ENCODE measurements at regions not wholly inside any gene's neighbourhood (a gene's known extent, or its start where the extent isn't known, plus 50 kb on each side); places are given as distances from the start of the nearest gene placed in this dataset.

DNA sequence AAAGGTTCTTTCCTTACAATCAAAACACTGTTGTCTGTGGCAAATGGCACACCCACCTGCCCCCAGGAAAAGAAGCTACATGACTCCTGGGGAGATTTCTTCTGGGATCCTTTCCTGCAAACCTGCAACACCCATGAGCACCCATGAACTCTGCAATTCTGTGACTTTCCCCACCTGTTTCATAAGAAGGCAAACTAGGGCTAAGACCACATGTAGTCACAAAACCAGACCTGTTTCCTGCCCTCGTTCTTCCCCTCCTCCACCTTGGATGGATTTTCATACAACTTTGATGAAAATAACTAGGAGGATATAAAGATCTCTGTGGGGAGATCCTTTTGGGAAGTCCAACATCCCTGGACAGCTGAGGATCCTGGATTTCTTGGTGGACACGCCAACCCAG lies 1084.7 kb downstream of the BCL11B start:
- H3K27me3 ChIP-seq (ENCODE audit: control insufficient read depth, insufficient read depth, low read length): no peaks in the 10 kb centered on the region
- no peak for TF ChIP-seq CTCF (IDR thresholded peaks at IDR 0.05; ENCODE audit: insufficient read depth, low read depth, low read length)
- H3K4me3 ChIP-seq (ENCODE audit: low read depth, low read length): no peak overlapping the region
- no peaks in the 10 kb centered on the region for H3K36me3 ChIP-seq (ENCODE audit: control insufficient read depth, insufficient read depth, low read length)
- no peak for DNase-seq (ENCODE audit: low read depth)
- CTCF ChIA-PET: no interaction called here
- POLR2A ChIA-PET: no interaction called here

DNA sequence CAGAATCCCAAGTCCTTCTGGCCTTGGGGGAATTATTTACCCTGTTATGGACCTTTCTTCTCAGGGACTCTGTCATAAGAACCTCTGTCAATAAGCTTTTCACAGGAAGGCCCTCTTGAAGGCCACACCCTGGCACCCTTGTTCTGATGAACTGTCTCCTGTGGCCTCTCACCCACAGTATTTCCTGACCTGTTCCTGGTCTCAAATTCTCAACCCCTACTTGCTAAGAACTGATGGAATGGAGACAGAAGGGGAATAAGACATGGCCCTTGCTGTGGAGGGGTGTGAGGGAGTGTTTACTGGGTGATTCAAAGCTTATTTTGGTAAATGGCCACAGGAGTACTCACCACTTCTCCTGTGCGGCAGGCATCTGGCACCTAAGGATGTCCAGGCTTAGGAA lies 1082.9 kb downstream of the BCL11B start:
- CTCF ChIA-PET: no interaction called here
- Histone ChIP-seq H3K4me3 (ENCODE audit: low read depth, low read length) (no peak overlapping the region), H3K27me3 (ENCODE audit: control insufficient read depth, insufficient read depth, low read length) (no peaks in the 10 kb centered on the region), H3K36me3 (ENCODE audit: control insufficient read depth, insufficient read depth, low read length) (no peaks in the 10 kb centered on the region)
- DNase-seq (ENCODE audit: low read depth): no peak
- TF ChIP-seq CTCF (IDR thresholded peaks at IDR 0.05; ENCODE audit: insufficient read depth, low read depth, low read length): no peak
- POLR2A ChIA-PET: no interaction called here

DNA sequence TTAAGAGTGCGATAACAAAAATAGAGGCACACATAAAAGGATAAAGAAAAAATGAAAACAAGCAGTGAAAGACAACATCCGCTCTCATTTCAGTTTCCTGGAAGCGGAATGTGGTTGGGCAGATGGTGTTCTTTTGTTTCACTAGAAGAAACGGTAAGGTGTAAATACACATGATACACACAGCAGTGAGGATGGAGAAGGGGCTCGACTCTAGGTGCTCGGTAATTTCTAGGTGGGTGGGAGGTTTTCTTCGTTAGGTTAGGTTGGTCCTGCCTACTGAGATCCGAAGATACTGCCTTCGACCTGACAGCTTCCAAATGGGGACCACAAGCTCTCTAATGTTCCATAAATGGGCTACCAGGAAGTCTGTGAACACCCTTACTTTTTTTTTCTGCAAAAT lies 1082.5 kb downstream of the BCL11B start:
- H3K27me3 ChIP-seq (ENCODE audit: control insufficient read depth, insufficient read depth, low read length): no peaks in the 10 kb centered on the region
- H3K36me3 ChIP-seq (ENCODE audit: control insufficient read depth, insufficient read depth, low read length): no peaks in the 10 kb centered on the region
- ChIA-PET POLR2A (no interaction called here), CTCF (no interaction called here)
- no peak overlapping the region for H3K4me3 ChIP-seq (ENCODE audit: low read depth, low read length)
- TF ChIP-seq CTCF (IDR thresholded peaks at IDR 0.05; ENCODE audit: insufficient read depth, low read depth, low read length): no peak
- no peak for DNase-seq (ENCODE audit: low read depth)

GRCh38 chr14:98189944-98190343 lies 1082.1 kb downstream of the BCL11B start:
- Histone ChIP-seq H3K27me3 (ENCODE audit: control insufficient read depth, insufficient read depth, low read length) (no peaks in the 10 kb centered on the region), H3K4me3 (ENCODE audit: low read depth, low read length) (no peak overlapping the region), H3K36me3 (ENCODE audit: control insufficient read depth, insufficient read depth, low read length) (no peaks in the 10 kb centered on the region)
- no peak for DNase-seq (ENCODE audit: low read depth)
- POLR2A ChIA-PET: no interaction called here
- CTCF ChIA-PET: no interaction called here
- TF ChIP-seq CTCF (IDR thresholded peaks at IDR 0.05; ENCODE audit: insufficient read depth, low read depth, low read length): no peak

GRCh38 chr14:98192946-98193345 lies 1079.1 kb downstream of the BCL11B start:
- Histone ChIP-seq H3K27me3 (ENCODE audit: control insufficient read depth, insufficient read depth, low read length) (no peaks in the 10 kb centered on the region), H3K4me3 (ENCODE audit: low read depth, low read length) (no peak overlapping the region), H3K36me3 (ENCODE audit: control insufficient read depth, insufficient read depth, low read length) (no peaks in the 10 kb centered on the region)
- ChIA-PET CTCF (no interaction called here), POLR2A (no interaction called here)
- no peak for DNase-seq (ENCODE audit: low read depth)
- no peak for TF ChIP-seq CTCF (IDR thresholded peaks at IDR 0.05; ENCODE audit: insufficient read depth, low read depth, low read length)
